ENCODE measurements at regions not wholly inside any gene's neighbourhood (a gene's known extent, or its start where the extent isn't known, plus 50 kb on each side); places are given as distances from the start of the nearest gene placed in this dataset.

DNA sequence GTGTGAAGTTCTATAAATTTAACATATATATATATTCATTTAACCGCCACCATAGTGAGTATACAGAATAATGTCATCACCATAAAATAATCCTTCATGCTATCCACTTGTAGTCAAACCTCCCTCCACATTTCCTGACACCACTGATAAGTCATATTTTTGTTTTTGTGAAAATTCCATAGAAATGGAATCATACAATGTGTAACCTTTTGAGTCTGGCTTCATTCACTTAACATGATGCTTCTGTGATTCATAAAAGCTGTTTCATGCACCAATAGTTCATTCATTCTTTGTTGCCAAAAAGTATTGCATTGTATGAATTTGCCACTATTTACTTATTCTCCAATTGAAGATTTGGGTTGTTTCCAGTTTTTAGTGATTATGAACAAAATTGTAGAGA is 497.5 kb upstream of the PCDH20 start:
- no peak overlapping the region for H3K27ac ChIP-seq (ENCODE audit: low read depth in 1 of 3, low read length in 2 of 3)
- H3K36me3 ChIP-seq (ENCODE audit: control insufficient read depth in 3 of 3, insufficient read depth in 2 of 3, low read depth in 1 of 3, low read length in 3 of 3): no peaks in the 10 kb centered on the region
- H3K4me1 ChIP-seq (ENCODE audit: control insufficient read depth in 3 of 3, insufficient read depth in 2 of 3, low read depth in 1 of 3, low read length in 2 of 3): no peaks in the 10 kb centered on the region
- no peak overlapping the region for H3K4me3 ChIP-seq (ENCODE audit: low read depth in 1 of 3, low read length in 3 of 3)
- WGBS, 3 donors: 90 to 93% (median 91%) methylated on average over 1 of the region's 1 CpG
- no peak for FAIRE-seq
- no peaks in the 10 kb centered on the region for H3K27me3 ChIP-seq (ENCODE audit: control insufficient read depth in 3 of 3, insufficient read depth in 3 of 3, low read length in 3 of 3)
- no peaks in the 10 kb centered on the region for H3K9me3 ChIP-seq (ENCODE audit: control insufficient read depth in 2 of 2, insufficient read depth in 1 of 2, low read depth in 1 of 2, low read length in 1 of 2)
- DNase-seq: no peak

DNA sequence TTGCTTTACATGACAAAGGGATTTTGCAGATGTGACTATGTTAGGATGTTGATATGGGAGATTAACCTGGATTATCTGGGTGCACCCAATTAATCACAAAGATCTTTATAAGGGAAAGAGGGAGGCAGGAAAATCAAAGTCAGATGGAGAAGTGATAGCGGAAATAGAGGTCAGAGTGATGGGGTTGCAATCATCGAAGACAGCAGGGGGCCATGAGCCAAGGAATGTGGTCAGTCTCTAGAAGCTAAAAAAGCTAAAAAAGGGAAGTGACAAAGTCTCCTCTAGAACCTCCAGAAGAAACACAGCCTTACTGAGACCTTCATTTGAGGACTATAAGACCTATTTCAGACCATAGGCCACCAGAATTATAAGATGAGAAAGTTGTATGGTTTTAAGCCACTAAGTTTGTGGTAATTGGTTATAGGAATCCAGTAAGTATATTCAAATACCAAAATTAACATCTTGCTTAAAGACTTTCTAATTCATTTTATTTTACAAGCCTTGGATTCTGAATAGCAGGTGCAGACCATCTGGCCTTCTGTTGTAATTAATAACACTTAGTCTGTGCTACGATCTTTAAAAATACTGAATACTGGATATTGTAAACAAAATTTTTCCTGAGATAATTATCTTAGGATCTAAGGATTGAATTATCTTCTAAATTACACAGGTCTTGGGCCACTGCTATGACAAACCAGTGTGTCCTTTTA is 493.4 kb upstream of the PCDH20 start:
- FAIRE-seq (no peak), DNase-seq (no peak)
- Histone ChIP-seq H3K4me3 (ENCODE audit: low read depth in 1 of 3, low read length in 3 of 3) (no peak overlapping the region), H3K36me3 (ENCODE audit: control insufficient read depth in 3 of 3, insufficient read depth in 2 of 3, low read depth in 1 of 3, low read length in 3 of 3) (no peaks in the 10 kb centered on the region), H3K9me3 (ENCODE audit: control insufficient read depth in 2 of 2, insufficient read depth in 1 of 2, low read depth in 1 of 2, low read length in 1 of 2) (no peaks in the 10 kb centered on the region), H3K27me3 (ENCODE audit: control insufficient read depth in 3 of 3, insufficient read depth in 3 of 3, low read length in 3 of 3) (no peaks in the 10 kb centered on the region), H3K4me1 (ENCODE audit: control insufficient read depth in 3 of 3, insufficient read depth in 2 of 3, low read depth in 1 of 3, low read length in 2 of 3) (no peaks in the 10 kb centered on the region), H3K27ac (ENCODE audit: low read depth in 1 of 3, low read length in 2 of 3) (no peak overlapping the region)
- 74 to 90% (median 79%) methylated on average over 3 of the region's 3 CpGs for WGBS, 3 donors

DNA sequence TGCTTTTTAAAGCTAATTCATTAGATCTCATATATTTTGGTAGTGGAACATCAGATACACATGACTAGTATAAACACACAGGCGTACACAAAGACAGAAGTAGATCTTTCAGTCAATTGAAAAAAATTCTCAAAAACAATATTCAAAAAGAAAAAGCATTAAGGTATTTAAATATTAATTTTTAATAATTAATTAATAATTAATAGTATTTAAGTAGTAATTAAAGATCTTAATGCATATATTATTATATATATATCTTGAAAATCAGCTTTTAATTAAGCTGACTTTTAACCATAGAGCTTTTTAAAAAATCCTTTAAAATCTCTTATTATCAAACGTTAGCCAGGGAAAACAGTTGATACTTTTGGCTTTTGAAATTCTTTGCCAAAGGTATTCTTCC is 489.4 kb upstream of the PCDH20 start:
- H3K4me1 ChIP-seq (ENCODE audit: control insufficient read depth in 3 of 3, insufficient read depth in 2 of 3, low read depth in 1 of 3, low read length in 2 of 3): no peaks in the 10 kb centered on the region
- H3K36me3 ChIP-seq (ENCODE audit: control insufficient read depth in 3 of 3, insufficient read depth in 2 of 3, low read depth in 1 of 3, low read length in 3 of 3): no peaks in the 10 kb centered on the region
- DNase-seq: no peak
- no peaks in the 10 kb centered on the region for H3K9me3 ChIP-seq (ENCODE audit: control insufficient read depth in 2 of 2, insufficient read depth in 1 of 2, low read depth in 1 of 2, low read length in 1 of 2)
- no peak overlapping the region for H3K4me3 ChIP-seq (ENCODE audit: low read depth in 1 of 3, low read length in 3 of 3)
- FAIRE-seq: no peak
- 79 to 88% (median 85%) methylated on average over 2 of the region's 2 CpGs for WGBS, 3 donors
- H3K27ac ChIP-seq (ENCODE audit: low read depth in 1 of 3, low read length in 2 of 3): no peak overlapping the region
- no peaks in the 10 kb centered on the region for H3K27me3 ChIP-seq (ENCODE audit: control insufficient read depth in 3 of 3, insufficient read depth in 3 of 3, low read length in 3 of 3)

DNA sequence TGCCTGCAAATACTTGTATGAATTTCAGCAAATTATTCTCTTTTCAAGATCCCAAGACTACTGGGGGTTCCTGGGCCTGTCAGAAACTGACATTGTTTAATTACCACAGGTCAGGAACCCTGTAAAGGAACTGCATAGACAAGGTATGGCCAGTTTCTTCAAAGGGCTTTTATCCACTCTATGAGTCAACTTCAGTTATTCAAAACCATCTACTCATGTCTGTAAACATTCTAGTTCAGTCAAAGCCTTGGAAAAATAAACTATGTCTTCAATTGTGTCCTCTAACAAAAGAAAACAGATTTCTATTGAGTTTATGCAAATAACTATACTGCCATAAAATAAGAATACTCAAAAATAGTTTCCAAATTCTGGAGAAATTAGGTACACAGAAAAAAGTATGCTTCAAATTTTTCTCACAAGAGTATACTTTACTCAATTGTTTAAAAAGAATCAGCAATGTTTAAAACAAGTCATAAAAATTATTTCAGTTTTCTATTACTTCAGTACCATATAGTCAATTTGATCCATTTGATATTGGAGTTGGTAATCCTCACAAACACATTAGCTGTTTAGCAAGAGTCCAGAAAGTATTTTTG is 486.4 kb upstream of the PCDH20 start:
- no peak overlapping the region for H3K27ac ChIP-seq (ENCODE audit: low read depth in 1 of 3, low read length in 2 of 3)
- H3K4me3 ChIP-seq (ENCODE audit: low read depth in 1 of 3, low read length in 3 of 3): no peak overlapping the region
- DNase-seq: no peak
- no peaks in the 10 kb centered on the region for H3K9me3 ChIP-seq (ENCODE audit: control insufficient read depth in 2 of 2, insufficient read depth in 1 of 2, low read depth in 1 of 2, low read length in 1 of 2)
- no peaks in the 10 kb centered on the region for H3K27me3 ChIP-seq (ENCODE audit: control insufficient read depth in 3 of 3, insufficient read depth in 3 of 3, low read length in 3 of 3)
- H3K4me1 ChIP-seq (ENCODE audit: control insufficient read depth in 3 of 3, insufficient read depth in 2 of 3, low read depth in 1 of 3, low read length in 2 of 3): no peaks in the 10 kb centered on the region
- FAIRE-seq: no peak
- no peaks in the 10 kb centered on the region for H3K36me3 ChIP-seq (ENCODE audit: control insufficient read depth in 3 of 3, insufficient read depth in 2 of 3, low read depth in 1 of 3, low read length in 3 of 3)

DNA sequence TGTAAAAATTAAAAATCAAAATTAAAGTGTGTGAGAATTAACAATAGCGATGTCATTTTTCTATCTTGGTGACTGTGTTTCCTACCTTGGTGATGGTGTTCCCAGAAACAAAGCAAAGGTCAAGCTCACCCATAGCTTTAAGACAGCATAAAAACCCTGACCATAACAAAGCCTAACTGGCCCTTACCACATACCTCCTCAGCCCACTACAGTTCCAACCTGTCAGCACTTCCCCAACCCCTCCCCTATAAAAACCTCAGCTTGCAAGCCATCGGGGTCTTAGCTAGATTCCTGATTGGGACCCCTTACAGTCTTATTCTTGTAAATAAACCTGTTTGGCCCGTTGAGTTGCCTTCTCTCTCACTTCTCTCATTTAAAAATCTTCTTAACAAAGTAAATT is 484.4 kb upstream of the PCDH20 start:
- FAIRE-seq (no peak), DNase-seq (no peak)
- Histone ChIP-seq H3K27me3 (ENCODE audit: control insufficient read depth in 3 of 3, insufficient read depth in 3 of 3, low read length in 3 of 3) (no peaks in the 10 kb centered on the region), H3K27ac (ENCODE audit: low read depth in 1 of 3, low read length in 2 of 3) (no peak overlapping the region), H3K4me1 (ENCODE audit: control insufficient read depth in 3 of 3, insufficient read depth in 2 of 3, low read depth in 1 of 3, low read length in 2 of 3) (no peaks in the 10 kb centered on the region), H3K4me3 (ENCODE audit: low read depth in 1 of 3, low read length in 3 of 3) (no peak overlapping the region), H3K36me3 (ENCODE audit: control insufficient read depth in 3 of 3, insufficient read depth in 2 of 3, low read depth in 1 of 3, low read length in 3 of 3) (no peaks in the 10 kb centered on the region), H3K9me3 (ENCODE audit: control insufficient read depth in 2 of 2, insufficient read depth in 1 of 2, low read depth in 1 of 2, low read length in 1 of 2) (no peaks in the 10 kb centered on the region)
- WGBS, 3 donors: 49 to 59% (median 51%) methylated on average over 3 of the region's 3 CpGs

DNA sequence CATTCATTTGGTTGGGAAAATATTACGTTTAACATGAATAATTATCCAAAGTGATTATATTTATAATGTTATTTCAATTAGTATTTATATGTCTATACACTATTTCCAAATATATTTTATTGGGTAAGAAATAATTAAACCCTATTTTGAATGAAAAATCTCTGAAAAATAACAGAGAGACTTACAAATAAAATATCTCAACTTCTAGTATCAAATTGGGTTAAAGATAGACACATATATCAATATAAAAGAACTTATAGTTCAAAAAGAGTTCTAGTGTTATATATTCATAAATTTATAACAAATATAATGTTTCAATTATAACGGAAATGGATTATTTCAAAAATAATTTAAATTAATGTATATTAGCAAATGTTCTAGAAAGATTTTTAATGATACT is 482.6 kb upstream of the PCDH20 start:
- no peaks in the 10 kb centered on the region for H3K9me3 ChIP-seq (ENCODE audit: control insufficient read depth in 2 of 2, insufficient read depth in 1 of 2, low read depth in 1 of 2, low read length in 1 of 2)
- FAIRE-seq (no peak), DNase-seq (no peak)
- no peak overlapping the region for H3K4me3 ChIP-seq (ENCODE audit: low read depth in 1 of 3, low read length in 3 of 3)
- WGBS, 3 donors: 83 to 86% (median 85%) methylated on average over 2 of the region's 2 CpGs
- no peak overlapping the region for H3K27ac ChIP-seq (ENCODE audit: low read depth in 1 of 3, low read length in 2 of 3)
- H3K27me3 ChIP-seq (ENCODE audit: control insufficient read depth in 3 of 3, insufficient read depth in 3 of 3, low read length in 3 of 3): no peaks in the 10 kb centered on the region
- no peaks in the 10 kb centered on the region for H3K36me3 ChIP-seq (ENCODE audit: control insufficient read depth in 3 of 3, insufficient read depth in 2 of 3, low read depth in 1 of 3, low read length in 3 of 3)
- no peaks in the 10 kb centered on the region for H3K4me1 ChIP-seq (ENCODE audit: control insufficient read depth in 3 of 3, insufficient read depth in 2 of 3, low read depth in 1 of 3, low read length in 2 of 3)

DNA sequence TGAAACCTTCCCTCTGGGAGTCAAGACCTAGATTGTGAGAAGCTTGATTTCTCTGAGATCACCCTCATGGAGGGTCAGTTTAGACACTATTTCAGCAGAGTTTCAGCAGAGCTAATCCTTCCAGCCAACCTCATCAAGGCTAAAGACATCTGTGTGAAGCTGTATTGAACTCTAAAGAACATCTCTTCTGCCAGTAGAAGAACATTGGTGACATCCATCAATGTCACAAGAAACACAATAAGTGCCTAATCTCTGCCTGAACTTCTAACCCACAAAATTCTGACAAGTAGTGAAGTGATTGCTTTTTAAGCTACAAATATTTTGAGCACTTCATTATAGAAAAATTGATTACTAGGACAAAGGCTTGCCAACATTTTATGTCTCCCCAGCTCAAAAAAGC is 475.8 kb upstream of the PCDH20 start:
- Histone ChIP-seq H3K9me3 (ENCODE audit: control insufficient read depth in 2 of 2, insufficient read depth in 1 of 2, low read depth in 1 of 2, low read length in 1 of 2) (no peaks in the 10 kb centered on the region), H3K27ac (ENCODE audit: low read depth in 1 of 3, low read length in 2 of 3) (no peak overlapping the region), H3K4me1 (ENCODE audit: control insufficient read depth in 3 of 3, insufficient read depth in 2 of 3, low read depth in 1 of 3, low read length in 2 of 3) (no peaks in the 10 kb centered on the region), H3K27me3 (ENCODE audit: control insufficient read depth in 3 of 3, insufficient read depth in 3 of 3, low read length in 3 of 3) (no peaks in the 10 kb centered on the region), H3K36me3 (ENCODE audit: control insufficient read depth in 3 of 3, insufficient read depth in 2 of 3, low read depth in 1 of 3, low read length in 3 of 3) (no peaks in the 10 kb centered on the region), H3K4me3 (ENCODE audit: low read depth in 1 of 3, low read length in 3 of 3) (no peak overlapping the region)
- no peak for DNase-seq
- no peak for FAIRE-seq

DNA sequence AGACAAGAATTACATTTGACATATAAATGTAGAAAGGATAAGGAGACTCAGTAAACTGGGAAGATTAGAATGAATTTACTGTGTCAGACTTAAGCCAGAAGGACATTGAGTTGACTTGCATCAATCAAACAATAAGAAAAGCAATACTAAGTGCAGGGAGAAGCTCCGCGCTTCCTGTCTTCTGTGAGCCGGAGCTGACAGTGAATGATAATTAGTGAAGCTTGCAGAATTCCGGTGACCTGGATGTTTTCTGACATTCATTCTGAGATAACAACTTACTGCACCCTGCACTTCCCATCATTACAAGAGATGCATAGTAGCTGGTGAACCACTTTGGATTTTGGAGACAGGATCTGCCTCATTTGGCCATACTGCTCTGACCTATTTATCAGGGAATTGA is 469.2 kb upstream of the PCDH20 start:
- no peak for FAIRE-seq
- DNase-seq: no peak
- Histone ChIP-seq H3K27ac (ENCODE audit: low read depth in 1 of 3, low read length in 2 of 3) (no peak overlapping the region), H3K4me3 (ENCODE audit: low read depth in 1 of 3, low read length in 3 of 3) (no peak overlapping the region), H3K9me3 (ENCODE audit: control insufficient read depth in 2 of 2, insufficient read depth in 1 of 2, low read depth in 1 of 2, low read length in 1 of 2) (no peaks in the 10 kb centered on the region), H3K36me3 (ENCODE audit: control insufficient read depth in 3 of 3, insufficient read depth in 2 of 3, low read depth in 1 of 3, low read length in 3 of 3) (no peaks in the 10 kb centered on the region), H3K27me3 (ENCODE audit: control insufficient read depth in 3 of 3, insufficient read depth in 3 of 3, low read length in 3 of 3) (no peaks in the 10 kb centered on the region), H3K4me1 (ENCODE audit: control insufficient read depth in 3 of 3, insufficient read depth in 2 of 3, low read depth in 1 of 3, low read length in 2 of 3) (no peaks in the 10 kb centered on the region)
- WGBS, 3 donors: 83 to 89% (median 86%) methylated on average over 4 of the region's 4 CpGs
